ENCODE measurements at regions not wholly inside any gene's neighbourhood (a gene's known extent, or its start where the extent isn't known, plus 50 kb on each side); places are given as distances from the start of the nearest gene placed in this dataset.

- TF ChIP-seq, protein P1, sequence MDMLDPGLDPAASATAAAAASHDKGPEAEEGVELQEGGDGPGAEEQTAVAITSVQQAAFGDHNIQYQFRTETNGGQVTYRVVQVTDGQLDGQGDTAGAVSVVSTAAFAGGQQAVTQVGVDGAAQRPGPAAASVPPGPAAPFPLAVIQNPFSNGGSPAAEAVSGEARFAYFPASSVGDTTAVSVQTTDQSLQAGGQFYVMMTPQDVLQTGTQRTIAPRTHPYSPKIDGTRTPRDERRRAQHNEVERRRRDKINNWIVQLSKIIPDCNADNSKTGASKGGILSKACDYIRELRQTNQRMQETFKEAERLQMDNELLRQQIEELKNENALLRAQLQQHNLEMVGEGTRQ (CRISPR knock-in tag; IDR thresholded peaks at IDR 0.05), result no peak
- TF ChIP-seq GABPB1 (CRISPR knock-in tag; IDR thresholded peaks at IDR 0.05) (no peak), NR1H2 (CRISPR knock-in tag; IDR thresholded peaks at IDR 0.05) (no peak), IRF2 (CRISPR knock-in tag; IDR thresholded peaks at IDR 0.05; ENCODE audit: borderline replicate concordance, low read depth) (no peak)
- TF ChIP-seq, protein P2, sequence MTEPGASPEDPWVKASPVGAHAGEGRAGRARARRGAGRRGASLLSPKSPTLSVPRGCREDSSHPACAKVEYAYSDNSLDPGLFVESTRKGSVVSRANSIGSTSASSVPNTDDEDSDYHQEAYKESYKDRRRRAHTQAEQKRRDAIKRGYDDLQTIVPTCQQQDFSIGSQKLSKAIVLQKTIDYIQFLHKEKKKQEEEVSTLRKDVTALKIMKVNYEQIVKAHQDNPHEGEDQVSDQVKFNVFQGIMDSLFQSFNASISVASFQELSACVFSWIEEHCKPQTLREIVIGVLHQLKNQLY (CRISPR knock-in tag; IDR thresholded peaks at IDR 0.05), result no peak
Observed at GRCh38 chr9:109588415-109588814, 90.3 kb upstream of the PTPN3 start (continued).

- H3K4me1 Mint-ChIP-seq, result peaks cover 3% of the 10 kb centered on the region; the same call in 1 of the 2 replicates
- H3K27ac Mint-ChIP-seq, result no peak overlapping the region
- peaks cover 18% of the 10 kb centered on the region for H3K9me3 Mint-ChIP-seq
- ChIA-PET POLR2A (interaction anchor here (0.6 kb wide), 1 partner anchor 169 kb away, joined by 3 read pairs; no protein-coding TSS in a partner anchor), CTCF (no interaction called here)
- no peak overlapping the region for H3K4me3 Mint-ChIP-seq
- ATAC-seq, result no peak
- no peaks in the 10 kb centered on the region for H3K36me3 Mint-ChIP-seq
- DNase-seq (ENCODE audit: low spot score), result no peak
- H3K27me3 Mint-ChIP-seq (ENCODE audit: low read depth), result 0 out of 2 replicates have a peak, but pooled peaks cover 2% of the 10 kb centered on the region
- no peak for TF ChIP-seq ZNF512 (CRISPR knock-in tag; IDR thresholded peaks at IDR 0.05; ENCODE audit: borderline replicate concordance)
- no peak for TF ChIP-seq SMAD4 (CRISPR knock-in tag; IDR thresholded peaks at IDR 0.05)
- TF ChIP-seq SP1 (CRISPR knock-in tag; conservative IDR thresholded peaks at IDR 0.05), result no peak
- no peak for TF ChIP-seq ERG (CRISPR knock-in tag; IDR thresholded peaks at IDR 0.05)
- TF ChIP-seq ZNF138 (CRISPR knock-in tag; conservative IDR thresholded peaks at IDR 0.05), result no peak
- TF ChIP-seq CREB1 (CRISPR knock-in tag; IDR thresholded peaks at IDR 0.05), result no peak
- TF ChIP-seq, protein P3, sequence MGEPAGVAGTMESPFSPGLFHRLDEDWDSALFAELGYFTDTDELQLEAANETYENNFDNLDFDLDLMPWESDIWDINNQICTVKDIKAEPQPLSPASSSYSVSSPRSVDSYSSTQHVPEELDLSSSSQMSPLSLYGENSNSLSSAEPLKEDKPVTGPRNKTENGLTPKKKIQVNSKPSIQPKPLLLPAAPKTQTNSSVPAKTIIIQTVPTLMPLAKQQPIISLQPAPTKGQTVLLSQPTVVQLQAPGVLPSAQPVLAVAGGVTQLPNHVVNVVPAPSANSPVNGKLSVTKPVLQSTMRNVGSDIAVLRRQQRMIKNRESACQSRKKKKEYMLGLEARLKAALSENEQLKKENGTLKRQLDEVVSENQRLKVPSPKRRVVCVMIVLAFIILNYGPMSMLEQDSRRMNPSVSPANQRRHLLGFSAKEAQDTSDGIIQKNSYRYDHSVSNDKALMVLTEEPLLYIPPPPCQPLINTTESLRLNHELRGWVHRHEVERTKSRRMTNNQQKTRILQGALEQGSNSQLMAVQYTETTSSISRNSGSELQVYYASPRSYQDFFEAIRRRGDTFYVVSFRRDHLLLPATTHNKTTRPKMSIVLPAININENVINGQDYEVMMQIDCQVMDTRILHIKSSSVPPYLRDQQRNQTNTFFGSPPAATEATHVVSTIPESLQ (CRISPR knock-in tag; IDR thresholded peaks at IDR 0.05), result no peak
- TF ChIP-seq ZNF396 (CRISPR knock-in tag; IDR thresholded peaks at IDR 0.05; ENCODE audit: borderline replicate concordance), result no peak
- TF ChIP-seq GRHL2 (CRISPR knock-in tag; IDR thresholded peaks at IDR 0.05; ENCODE audit: insufficient replicate concordance, severe bottlenecking), result no peak
- TF ChIP-seq ESRRA (CRISPR knock-in tag; IDR thresholded peaks at IDR 0.05; ENCODE audit: borderline replicate concordance), result no peak
- TF ChIP-seq, protein P4, sequence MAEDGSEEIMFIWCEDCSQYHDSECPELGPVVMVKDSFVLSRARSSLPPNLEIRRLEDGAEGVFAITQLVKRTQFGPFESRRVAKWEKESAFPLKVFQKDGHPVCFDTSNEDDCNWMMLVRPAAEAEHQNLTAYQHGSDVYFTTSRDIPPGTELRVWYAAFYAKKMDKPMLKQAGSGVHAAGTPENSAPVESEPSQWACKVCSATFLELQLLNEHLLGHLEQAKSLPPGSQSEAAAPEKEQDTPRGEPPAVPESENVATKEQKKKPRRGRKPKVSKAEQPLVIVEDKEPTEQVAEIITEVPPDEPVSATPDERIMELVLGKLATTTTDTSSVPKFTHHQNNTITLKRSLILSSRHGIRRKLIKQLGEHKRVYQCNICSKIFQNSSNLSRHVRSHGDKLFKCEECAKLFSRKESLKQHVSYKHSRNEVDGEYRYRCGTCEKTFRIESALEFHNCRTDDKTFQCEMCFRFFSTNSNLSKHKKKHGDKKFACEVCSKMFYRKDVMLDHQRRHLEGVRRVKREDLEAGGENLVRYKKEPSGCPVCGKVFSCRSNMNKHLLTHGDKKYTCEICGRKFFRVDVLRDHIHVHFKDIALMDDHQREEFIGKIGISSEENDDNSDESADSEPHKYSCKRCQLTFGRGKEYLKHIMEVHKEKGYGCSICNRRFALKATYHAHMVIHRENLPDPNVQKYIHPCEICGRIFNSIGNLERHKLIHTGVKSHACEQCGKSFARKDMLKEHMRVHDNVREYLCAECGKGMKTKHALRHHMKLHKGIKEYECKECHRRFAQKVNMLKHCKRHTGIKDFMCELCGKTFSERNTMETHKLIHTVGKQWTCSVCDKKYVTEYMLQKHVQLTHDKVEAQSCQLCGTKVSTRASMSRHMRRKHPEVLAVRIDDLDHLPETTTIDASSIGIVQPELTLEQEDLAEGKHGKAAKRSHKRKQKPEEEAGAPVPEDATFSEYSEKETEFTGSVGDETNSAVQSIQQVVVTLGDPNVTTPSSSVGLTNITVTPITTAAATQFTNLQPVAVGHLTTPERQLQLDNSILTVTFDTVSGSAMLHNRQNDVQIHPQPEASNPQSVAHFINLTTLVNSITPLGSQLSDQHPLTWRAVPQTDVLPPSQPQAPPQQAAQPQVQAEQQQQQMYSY (CRISPR knock-in tag; IDR thresholded peaks at IDR 0.05), result no peak
- no peak for TF ChIP-seq TP53 (CRISPR knock-in tag; IDR thresholded peaks at IDR 0.05)
- TF ChIP-seq GTF2I (CRISPR knock-in tag; conservative IDR thresholded peaks at IDR 0.05), result no peak
- no peak for TF ChIP-seq ZNF263 (CRISPR knock-in tag; IDR thresholded peaks at IDR 0.05; ENCODE audit: low read depth)
- no peak for TF ChIP-seq E2F5 (CRISPR knock-in tag; IDR thresholded peaks at IDR 0.05)
- no peak for TF ChIP-seq AFF4 (CRISPR knock-in tag; IDR thresholded peaks at IDR 0.05; ENCODE audit: borderline replicate concordance)
- no peak for TF ChIP-seq RORB (CRISPR knock-in tag; IDR thresholded peaks at IDR 0.05)
- no peak for TF ChIP-seq EMX1 (CRISPR knock-in tag; IDR thresholded peaks at IDR 0.05)
Observed at GRCh38 chr9:109590966-109591365, 92.9 kb upstream of the PTPN3 start.
